Stomach (tissue), 8 donors: ENCODE measurements at regions not wholly inside any gene's neighbourhood (a gene's known extent, or its start where the extent isn't known, plus 50 kb on each side); places are given as distances from the start of the nearest gene placed in this dataset.

Source experiments
- DNase-seq, 2 donors: peaks; one replicate each; pipeline versions ENCODE4 v3.0.0 to v3.0.0-alpha.2; 2013 to 2019
- H3K27ac ChIP-seq, 5 donors: fragments of 200-600 bp in 4 of 5; sonication (generic) in 4 of 5; one replicate each; pipeline ENCODE4 v1.5.1; 2013 to 2019; ENCODE audit warnings: mild to moderate bottlenecking in 1 of 5, moderate library complexity in 1 of 5
- H3K27me3 ChIP-seq, 3 donors: fragments of 200-600 bp; sonication (generic); one replicate each; pipeline ENCODE4 v1.5.1; 2017 to 2019; ENCODE audit warnings: mixed run types in 1 of 3
- H3K36me3 ChIP-seq, 4 donors: fragments of 200-600 bp; sonication (generic); 1 replicate in 3 of 4; 2 replicates in 1 of 4; pipeline ENCODE4 v1.5.1; 2016 to 2019
- H3K4me1 ChIP-seq, 4 donors: fragments of 200-600 bp; sonication (generic); one replicate each; pipeline ENCODE4 v1.5.1; 2016 to 2019
- H3K4me3 ChIP-seq, 4 donors: fragments of 200-600 bp; sonication (generic) in 3 of 4; one replicate each; pipeline ENCODE4 v1.5.1; 2016 to 2019; ENCODE audit warnings: mild to moderate bottlenecking in 1 of 4
- H3K9me3 ChIP-seq, 4 donors: fragments of 200-600 bp; sonication (generic); one replicate each; pipeline ENCODE4 v1.5.1; 2016 to 2019
- EP300 ChIP-seq: sonication (generic); formaldehyde crosslinking; IDR thresholded peaks from one replicate; pipeline ENCODE4 v1.6.1; 2017; ENCODE audit warnings: antibody characterized with exemption
- POLR2A ChIP-seq, 4 donors: fragments of 450-650 bp; IDR thresholded peaks; one replicate each; pipeline ENCODE4 v1.6.1; 2016; ENCODE audit warnings: antibody characterized with exemption in 4 of 4, control low read depth in 2 of 4, mild to moderate bottlenecking in 1 of 4, moderate library complexity in 1 of 4
- POLR2AphosphoS5 ChIP-seq, 3 donors: sonication (generic); formaldehyde crosslinking; IDR thresholded peaks; one replicate each; pipeline ENCODE4 v1.6.1; 2016; ENCODE audit warnings: antibody characterized with exemption in 3 of 3
- WGBS, 5 donors: extraction: QIAGEN DNeasy Blood & Tissue Kit in 3 of 5; methylation state at CpG; one replicate each; pipeline versions ENCODE4 v1.1.5 to v1.1.7; 2013 to 2018; 5-methylcytosine and 5-hydroxymethylcytosine counted together
- intact Hi-C: fragments of 100-400 bp; cut with DNase I; formaldehyde crosslinking; loops from one replicate; pipeline ENCODE4 v1.15.1; 2023; ENCODE audit warnings: low total_unique reads
- TF ChIP-seq, protein P1 (sequence below), 7 experiments: fragments of 450-650 bp in 4 of 7; fragments of 200-600 bp in 3 of 7; sonication (generic) in 3 of 7; IDR thresholded peaks; one replicate each; pipeline ENCODE4 v1.5.1; 2016 to 2019; ENCODE audit warnings: antibody characterized with exemption in 7 of 7, control low read depth in 2 of 7, mild to moderate bottlenecking in 1 of 7
- donor health status: healthy with polysubstance abuse.
- donor health status: Bipolar disorder and iron deficiency.
- donor health status: healthy.

- 91 to 94% (median 93%) methylated on average over 5 of the region's 5 CpGs for WGBS, 5 donors
Observed at GRCh38 chr5:29769474-29769873, 1424.0 kb upstream of the CDH6 start.

GRCh38 chr5:29758986-29759421 is 1434.5 kb upstream of the CDH6 start:
- WGBS, 5 donors = 17 to 31% (median 24%) methylated on average over 3 of the region's 3 CpGs
- peak in 1 of 2 donors; percentile 34 for DNase-seq
- Histone ChIP-seq H3K27ac (no peak overlapping the region), H3K36me3 (no peaks in the 10 kb centered on the region), H3K4me3 (no peak overlapping the region), H3K27me3 (no peaks in the 10 kb centered on the region), H3K4me1 (no peaks in the 10 kb centered on the region), H3K9me3 (peaks cover 0 to 4% (median 2%) of the 10 kb centered on the region in 4 donors)
- intact Hi-C loops = no loop called here
- TF ChIP-seq EP300 (no peak), POLR2A (IDR thresholded peaks at IDR 0.05) (no peak), POLR2AphosphoS5 (IDR thresholded peaks at IDR 0.05) (no peak)
- TF ChIP-seq, protein P1, sequence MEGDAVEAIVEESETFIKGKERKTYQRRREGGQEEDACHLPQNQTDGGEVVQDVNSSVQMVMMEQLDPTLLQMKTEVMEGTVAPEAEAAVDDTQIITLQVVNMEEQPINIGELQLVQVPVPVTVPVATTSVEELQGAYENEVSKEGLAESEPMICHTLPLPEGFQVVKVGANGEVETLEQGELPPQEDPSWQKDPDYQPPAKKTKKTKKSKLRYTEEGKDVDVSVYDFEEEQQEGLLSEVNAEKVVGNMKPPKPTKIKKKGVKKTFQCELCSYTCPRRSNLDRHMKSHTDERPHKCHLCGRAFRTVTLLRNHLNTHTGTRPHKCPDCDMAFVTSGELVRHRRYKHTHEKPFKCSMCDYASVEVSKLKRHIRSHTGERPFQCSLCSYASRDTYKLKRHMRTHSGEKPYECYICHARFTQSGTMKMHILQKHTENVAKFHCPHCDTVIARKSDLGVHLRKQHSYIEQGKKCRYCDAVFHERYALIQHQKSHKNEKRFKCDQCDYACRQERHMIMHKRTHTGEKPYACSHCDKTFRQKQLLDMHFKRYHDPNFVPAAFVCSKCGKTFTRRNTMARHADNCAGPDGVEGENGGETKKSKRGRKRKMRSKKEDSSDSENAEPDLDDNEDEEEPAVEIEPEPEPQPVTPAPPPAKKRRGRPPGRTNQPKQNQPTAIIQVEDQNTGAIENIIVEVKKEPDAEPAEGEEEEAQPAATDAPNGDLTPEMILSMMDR (IDR thresholded peaks at IDR 0.05) = no peak

More at GRCh38 chr5:29769474-29769873, 1424.0 kb upstream of the CDH6 start:
- Histone ChIP-seq H3K4me3 (no peak overlapping the region), H3K9me3 (peaks cover 0 to 13% (median 0%) of the 10 kb centered on the region in 4 donors), H3K36me3 (no peaks in the 10 kb centered on the region), H3K27ac (no peak overlapping the region), H3K4me1 (no peaks in the 10 kb centered on the region), H3K27me3 (no peaks in the 10 kb centered on the region)
- TF ChIP-seq EP300 (no peak), POLR2A (IDR thresholded peaks at IDR 0.05) (no peak), POLR2AphosphoS5 (IDR thresholded peaks at IDR 0.05) (no peak)
- TF ChIP-seq, protein P1 (IDR thresholded peaks at IDR 0.05) = no peak
- no peak for DNase-seq
- intact Hi-C loops = no loop called here

GRCh38 chr5:29750453-29750852 is 1443.0 kb upstream of the CDH6 start:
- Histone ChIP-seq H3K4me3 (no peak overlapping the region), H3K4me1 (no peaks in the 10 kb centered on the region), H3K9me3 (peaks cover 0 to 6% (median 2%) of the 10 kb centered on the region in 4 donors), H3K36me3 (no peaks in the 10 kb centered on the region), H3K27me3 (no peaks in the 10 kb centered on the region), H3K27ac (no peak overlapping the region)
- TF ChIP-seq EP300 (no peak), POLR2A (IDR thresholded peaks at IDR 0.05) (no peak), POLR2AphosphoS5 (IDR thresholded peaks at IDR 0.05) (no peak)
- TF ChIP-seq, protein P1 (IDR thresholded peaks at IDR 0.05) = no peak
- 30 to 56% (median 50%) methylated on average over 2 of the region's 2 CpGs for WGBS, 5 donors
- no peak for DNase-seq
- intact Hi-C loops = no loop called here

GRCh38 chr5:29744618-29745017 is 1448.9 kb upstream of the CDH6 start:
- Histone ChIP-seq H3K27ac (no peak overlapping the region), H3K4me1 (no peaks in the 10 kb centered on the region), H3K9me3 (no peaks in the 10 kb centered on the region), H3K4me3 (no peak overlapping the region), H3K36me3 (no peaks in the 10 kb centered on the region), H3K27me3 (no peaks in the 10 kb centered on the region)
- TF ChIP-seq, protein P1 (IDR thresholded peaks at IDR 0.05) = no peak
- TF ChIP-seq POLR2AphosphoS5 (IDR thresholded peaks at IDR 0.05) (no peak), POLR2A (IDR thresholded peaks at IDR 0.05) (no peak), EP300 (no peak)
- intact Hi-C loops = no loop called here
- no peak for DNase-seq
- 61 to 76% (median 67%) methylated on average over 3 of the region's 3 CpGs for WGBS, 5 donors
